ENCODE measurements at regions not wholly inside any gene's neighbourhood (a gene's known extent, or its start where the extent isn't known, plus 50 kb on each side); places are given as distances from the start of the nearest gene placed in this dataset.

DNA sequence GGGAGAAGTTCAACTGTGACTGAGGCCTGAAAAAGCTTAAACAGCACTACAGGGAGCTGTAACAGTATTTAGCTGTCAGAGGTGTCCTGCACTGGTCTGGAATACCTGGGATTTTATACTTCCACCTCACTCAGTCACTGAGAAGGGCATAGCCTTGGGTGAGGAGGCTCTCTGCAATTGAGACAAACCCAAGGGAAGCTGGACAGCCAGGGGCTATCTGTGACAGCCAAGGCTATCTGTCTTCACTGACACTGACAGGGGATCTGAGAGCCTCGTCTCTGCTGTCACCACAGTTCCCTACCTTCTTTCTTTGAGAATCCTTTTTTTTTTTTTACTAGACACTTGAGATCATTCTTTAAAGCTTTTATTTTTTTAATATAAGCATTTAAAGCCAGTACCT is 356.2 kb upstream of the CD180 start (continued):
- TF ChIP-seq NFYA (IDR thresholded peaks at IDR 0.05; ENCODE audit: borderline replicate concordance, low read depth, low read length) (no peak), PBX3 (IDR thresholded peaks at IDR 0.05; ENCODE audit: insufficient replicate concordance, low read depth, low read length) (no peak)

- Histone ChIP-seq H3K27me3 (replicated peaks in 1 of 2; ENCODE audit: control insufficient read depth in 2 of 2, insufficient read depth in 2 of 2, low read length in 1 of 2) (no peaks in the 10 kb centered on the region), H2AFZ (ENCODE audit: control insufficient read depth, low read depth, low read length) (no peak overlapping the region), H4K20me1 (ENCODE audit: control insufficient read depth, insufficient read depth) (no peaks in the 10 kb centered on the region), H3K79me2 (ENCODE audit: control insufficient read depth, insufficient read depth, low read length) (no peaks in the 10 kb centered on the region), H3K4me2 (ENCODE audit: control insufficient read depth, insufficient read depth) (no peak overlapping the region), H3K4me1 (ENCODE audit: control insufficient read depth, insufficient read depth, low read length) (no peaks in the 10 kb centered on the region), H3K36me3 (ENCODE audit: control insufficient read depth in 2 of 2, insufficient read depth in 2 of 2, low read length in 1 of 2) (no peaks in the 10 kb centered on the region), H3K4me3 (no peak overlapping the region), H3K9me3 (replicated peaks; ENCODE audit: control insufficient read depth, insufficient read depth, low read length) (no peaks in the 10 kb centered on the region), H3K9ac (ENCODE audit: control insufficient read depth, insufficient read depth, low read length) (no peak overlapping the region), H3K27ac (ENCODE audit: control insufficient read depth, insufficient read depth) (no peak overlapping the region)
- WGBS (ENCODE audit: insufficient coverage, insufficient replicate concordance, low lambda C conversion rate, missing lambda C conversion rate), result 10% methylated on average over 4 of the region's 4 CpGs
- in situ Hi-C loops (cut with MboI), result no loop called here
- ATAC-seq, result no peak
- ChIA-PET CTCF (no interaction called here), RAD21 (ENCODE audit: unreplicated experiment) (no interaction called here), SMC1A (ENCODE audit: uncharacterized antibody, unreplicated experiment) (no interaction called here), POLR2A (no interaction called here)
- no peak for DNase-seq (ENCODE audit: low read depth, low spot score)
- no peak for FAIRE-seq
- intact Hi-C loops (cut with micrococcal nuclease; ENCODE audit: unreplicated experiment), result no loop called here
- BruUV-seq (replicated peaks), result no TSS peak
- TF ChIP-seq, protein P1, sequence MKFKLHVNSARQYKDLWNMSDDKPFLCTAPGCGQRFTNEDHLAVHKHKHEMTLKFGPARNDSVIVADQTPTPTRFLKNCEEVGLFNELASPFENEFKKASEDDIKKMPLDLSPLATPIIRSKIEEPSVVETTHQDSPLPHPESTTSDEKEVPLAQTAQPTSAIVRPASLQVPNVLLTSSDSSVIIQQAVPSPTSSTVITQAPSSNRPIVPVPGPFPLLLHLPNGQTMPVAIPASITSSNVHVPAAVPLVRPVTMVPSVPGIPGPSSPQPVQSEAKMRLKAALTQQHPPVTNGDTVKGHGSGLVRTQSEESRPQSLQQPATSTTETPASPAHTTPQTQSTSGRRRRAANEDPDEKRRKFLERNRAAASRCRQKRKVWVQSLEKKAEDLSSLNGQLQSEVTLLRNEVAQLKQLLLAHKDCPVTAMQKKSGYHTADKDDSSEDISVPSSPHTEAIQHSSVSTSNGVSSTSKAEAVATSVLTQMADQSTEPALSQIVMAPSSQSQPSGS (IDR thresholded peaks at IDR 0.05; ENCODE audit: low read length), result no peak
- TF ChIP-seq JUNB (IDR thresholded peaks at IDR 0.05) (no peak), RELB (IDR thresholded peaks at IDR 0.05; ENCODE audit: low read depth) (no peak), LARP7 (IDR thresholded peaks at IDR 0.05) (no peak), SMAD5 (IDR thresholded peaks at IDR 0.05; ENCODE audit: low read depth) (no peak), ASH2L (IDR thresholded peaks at IDR 0.05; ENCODE audit: borderline replicate concordance, low read depth) (no peak), MTA2 (IDR thresholded peaks at IDR 0.05; ENCODE audit: low read depth) (no peak), KDM1A (IDR thresholded peaks at IDR 0.05; ENCODE audit: borderline replicate concordance) (no peak), ATF7 (IDR thresholded peaks at IDR 0.05; ENCODE audit: low read depth) (no peak), NFYB (IDR thresholded peaks at IDR 0.05; ENCODE audit: insufficient read depth, low read depth, low read length) (no peak), BMI1 (IDR thresholded peaks at IDR 0.05; ENCODE audit: borderline replicate concordance) (no peak), ZBED1 (IDR thresholded peaks at IDR 0.05; ENCODE audit: borderline replicate concordance) (no peak), POLR2AphosphoS5 (IDR thresholded peaks at IDR 0.05; ENCODE audit: low read length) (no peak), RB1 (IDR thresholded peaks at IDR 0.05; ENCODE audit: borderline replicate concordance) (no peak)
- TF ChIP-seq, protein P2, sequence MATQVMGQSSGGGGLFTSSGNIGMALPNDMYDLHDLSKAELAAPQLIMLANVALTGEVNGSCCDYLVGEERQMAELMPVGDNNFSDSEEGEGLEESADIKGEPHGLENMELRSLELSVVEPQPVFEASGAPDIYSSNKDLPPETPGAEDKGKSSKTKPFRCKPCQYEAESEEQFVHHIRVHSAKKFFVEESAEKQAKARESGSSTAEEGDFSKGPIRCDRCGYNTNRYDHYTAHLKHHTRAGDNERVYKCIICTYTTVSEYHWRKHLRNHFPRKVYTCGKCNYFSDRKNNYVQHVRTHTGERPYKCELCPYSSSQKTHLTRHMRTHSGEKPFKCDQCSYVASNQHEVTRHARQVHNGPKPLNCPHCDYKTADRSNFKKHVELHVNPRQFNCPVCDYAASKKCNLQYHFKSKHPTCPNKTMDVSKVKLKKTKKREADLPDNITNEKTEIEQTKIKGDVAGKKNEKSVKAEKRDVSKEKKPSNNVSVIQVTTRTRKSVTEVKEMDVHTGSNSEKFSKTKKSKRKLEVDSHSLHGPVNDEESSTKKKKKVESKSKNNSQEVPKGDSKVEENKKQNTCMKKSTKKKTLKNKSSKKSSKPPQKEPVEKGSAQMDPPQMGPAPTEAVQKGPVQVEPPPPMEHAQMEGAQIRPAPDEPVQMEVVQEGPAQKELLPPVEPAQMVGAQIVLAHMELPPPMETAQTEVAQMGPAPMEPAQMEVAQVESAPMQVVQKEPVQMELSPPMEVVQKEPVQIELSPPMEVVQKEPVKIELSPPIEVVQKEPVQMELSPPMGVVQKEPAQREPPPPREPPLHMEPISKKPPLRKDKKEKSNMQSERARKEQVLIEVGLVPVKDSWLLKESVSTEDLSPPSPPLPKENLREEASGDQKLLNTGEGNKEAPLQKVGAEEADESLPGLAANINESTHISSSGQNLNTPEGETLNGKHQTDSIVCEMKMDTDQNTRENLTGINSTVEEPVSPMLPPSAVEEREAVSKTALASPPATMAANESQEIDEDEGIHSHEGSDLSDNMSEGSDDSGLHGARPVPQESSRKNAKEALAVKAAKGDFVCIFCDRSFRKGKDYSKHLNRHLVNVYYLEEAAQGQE (IDR thresholded peaks at IDR 0.05; ENCODE audit: low read depth, low read length), result no peak
Measured at GRCh38 chr5:67549947-67550346, 353.3 kb upstream of the CD180 start.
